D721Med (cell line): ENCODE measurements at regions not wholly inside any gene's neighbourhood (a gene's known extent, or its start where the extent isn't known, plus 50 kb on each side); places are given as distances from the start of the nearest gene placed in this dataset.
"Not testable (repeated sequence)": the region's sequence is repeated elsewhere in the genome, so short reads cannot be mapped to it uniquely, and the experiment has no call there.

Experiments
- DNase-seq: peaks from one replicate; pipeline ENCODE4 v3.0.0; 2011; ENCODE audit warnings: low spot score; ENCODE audit not compliant: insufficient read length
- FAIRE-seq: peaks from 2 replicates; lab custom pipeline; 2011; peaks lifted over from hg19 to GRCh38; lab: Jason Lieb, UNC
- CTCF ChIP-seq: IDR thresholded peaks from 2 replicates; pipeline ENCODE4 v1.5.1; 2012; ENCODE audit warnings: mild to moderate bottlenecking, control low read depth; ENCODE audit not compliant: insufficient read depth; ENCODE audit errors: missing control alignments

- DNase-seq (no peak), FAIRE-seq (no peak)
- no peak for TF ChIP-seq CTCF
Measured at GRCh38 chr4:128682942-128683666, 126.4 kb upstream of the JADE1 start.

GRCh38 chr4:128676095-128676494, 133.4 kb upstream of the JADE1 start:
- DNase-seq, result no peak
- no peak for FAIRE-seq

GRCh38 chr4:128675083-128675482, 134.4 kb upstream of the JADE1 start:
- TF ChIP-seq CTCF, result no peak
- FAIRE-seq, result no peak
- DNase-seq, result no peak

More at GRCh38 chr4:128676095-128676494, 133.4 kb upstream of the JADE1 start:
- TF ChIP-seq CTCF, result no peak

GRCh38 chr4:128673159-128673558, 136.3 kb upstream of the JADE1 start:
- not testable (repeated sequence) for FAIRE-seq, DNase-seq

- FAIRE-seq, result not testable (repeated sequence)
Measured at GRCh38 chr4:128672596-128672995, 136.9 kb upstream of the JADE1 start.

GRCh38 chr4:128670513-128670912, 139.0 kb upstream of the JADE1 start:
- DNase-seq (no peak), FAIRE-seq (no peak)
- TF ChIP-seq CTCF, result no peak

More at GRCh38 chr4:128672596-128672995, 136.9 kb upstream of the JADE1 start:
- DNase-seq, result not testable (repeated sequence)

- FAIRE-seq (no peak), DNase-seq (no peak)
- TF ChIP-seq CTCF, result no peak
Measured at GRCh38 chr4:128668566-128668965, 140.9 kb upstream of the JADE1 start.

- no peak for FAIRE-seq
- no peak for TF ChIP-seq CTCF
- no peak for DNase-seq
Measured at GRCh38 chr4:128665514-128665913, 144.0 kb upstream of the JADE1 start.
